Suprapubic skin (tissue), 3 donors: ENCODE measurements at regions not wholly inside any gene's neighbourhood (a gene's known extent, or its start where the extent isn't known, plus 50 kb on each side); places are given as distances from the start of the nearest gene placed in this dataset.

Source experiments
- CTCF ChIP-seq, 2 donors: fragments of 200-600 bp in 1 of 2; fragments of 450-650 bp in 1 of 2; sonication (generic) in 1 of 2; IDR thresholded peaks; one replicate each; pipeline ENCODE4 v1.5.1; 2016 to 2019; ENCODE audit warnings: antibody characterized with exemption in 2 of 2, mild to moderate bottlenecking in 1 of 2, moderate library complexity in 1 of 2
- POLR2A ChIP-seq, 2 donors: fragments of 450-650 bp; IDR thresholded peaks; one replicate each; pipeline ENCODE4 v1.6.1; 2017; ENCODE audit warnings: antibody characterized with exemption in 2 of 2, mild to moderate bottlenecking in 2 of 2, moderate library complexity in 2 of 2

GRCh38 chr1:78334114-78334513, 156.7 kb upstream of the PTGFR start:
- no peak for TF ChIP-seq CTCF (IDR thresholded peaks at IDR 0.05)
- TF ChIP-seq POLR2A (IDR thresholded peaks at IDR 0.05): no peak
